ENCODE measurements at regions not wholly inside any gene's neighbourhood (a gene's known extent, or its start where the extent isn't known, plus 50 kb on each side); places are given as distances from the start of the nearest gene placed in this dataset.

DNA sequence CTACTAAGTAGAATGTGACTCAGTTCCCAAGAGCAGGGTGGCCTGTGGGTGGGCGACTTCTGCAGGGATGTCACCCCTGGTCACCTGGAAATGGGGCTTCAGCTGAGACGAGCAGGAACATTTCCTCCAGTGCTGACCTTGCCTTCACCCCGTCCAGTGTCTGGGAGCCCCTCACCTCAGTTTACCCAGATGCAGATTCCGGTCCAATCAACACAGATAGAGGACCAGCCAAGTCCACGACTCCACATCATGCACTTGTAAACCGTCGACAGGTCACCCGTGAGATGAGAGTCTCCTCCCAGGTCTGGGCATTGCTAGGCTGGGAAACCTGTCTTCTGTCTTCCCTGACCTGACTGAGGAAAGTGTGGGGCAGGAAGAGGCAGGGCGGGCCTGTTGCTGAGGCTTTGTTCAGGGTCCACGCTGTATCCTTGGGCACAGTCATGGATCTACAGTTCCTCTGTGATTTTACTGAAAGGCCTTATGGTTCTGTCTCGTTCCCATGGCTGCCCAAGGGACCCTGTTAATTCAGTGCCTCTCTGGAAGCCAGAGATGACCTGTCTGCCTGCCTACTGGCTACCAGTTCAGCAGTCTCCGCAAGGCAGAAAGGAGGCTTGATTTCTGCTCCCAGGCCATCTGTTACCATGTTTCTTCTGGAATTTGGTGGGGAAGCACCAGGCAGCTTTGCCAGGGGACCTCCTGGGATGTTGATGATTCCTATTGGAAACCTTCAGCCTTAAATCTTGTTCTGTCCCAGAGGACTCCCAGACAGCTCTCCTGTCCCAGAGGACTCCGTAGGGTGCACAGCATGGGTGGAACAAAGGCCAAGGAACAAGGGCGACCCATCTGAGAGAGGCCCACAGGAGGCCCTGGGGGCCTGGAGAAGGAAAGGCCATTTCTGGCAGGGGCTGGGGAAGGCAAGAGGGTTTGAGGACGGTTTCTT is 288.5 kb upstream of the RTL1 start:
- no peak for TF ChIP-seq PAX5 (IDR thresholded peaks at IDR 0.05; ENCODE audit: insufficient read depth, low read length, severe bottlenecking)
- no peak for TF ChIP-seq POLR2AphosphoS5 (IDR thresholded peaks at IDR 0.05; ENCODE audit: low read depth, low read length)
- TF ChIP-seq POLR2A (IDR thresholded peaks at IDR 0.05; ENCODE audit: low read depth, low read length) = no peak
- TF ChIP-seq TAF1 (IDR thresholded peaks at IDR 0.05; ENCODE audit: low read depth, low read length) = no peak
- DNase-seq (ENCODE audit: insufficient read length, low spot score) (no peak), FAIRE-seq (no peak)

DNA sequence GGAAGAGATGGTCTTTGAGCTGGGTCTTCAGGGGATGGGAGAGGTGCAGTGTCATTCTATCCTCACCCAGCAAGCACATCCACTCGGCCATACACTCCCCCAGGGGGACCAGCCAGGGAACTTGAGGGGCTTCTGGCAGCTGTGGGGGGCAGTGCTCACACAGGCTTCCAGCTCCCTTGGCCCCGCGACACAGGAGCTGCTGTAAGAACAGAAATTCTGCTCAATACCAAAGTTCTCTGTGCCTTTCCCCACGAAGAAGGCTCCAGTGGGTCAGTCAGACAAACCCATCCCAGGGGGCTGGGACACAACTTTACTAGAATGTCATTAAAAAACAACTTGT is 289.1 kb upstream of the RTL1 start:
- no peak for DNase-seq (ENCODE audit: insufficient read length, low spot score)
- no peak for TF ChIP-seq POU2F2 (IDR thresholded peaks at IDR 0.05; ENCODE audit: low read depth, low read length)
- TF ChIP-seq POLR2AphosphoS5 (IDR thresholded peaks at IDR 0.05; ENCODE audit: low read depth, low read length) = no peak
- TF ChIP-seq PAX5 (IDR thresholded peaks at IDR 0.05; ENCODE audit: insufficient read depth, low read length, severe bottlenecking) = no peak
- no peak for TF ChIP-seq POLR2A (IDR thresholded peaks at IDR 0.05; ENCODE audit: low read depth, low read length)
- TF ChIP-seq TAF1 (IDR thresholded peaks at IDR 0.05; ENCODE audit: low read depth, low read length) = no peak
- TF ChIP-seq SPI1 (IDR thresholded peaks at IDR 0.05; ENCODE audit: low read depth, low read length) = no peak
- FAIRE-seq = no peak

DNA sequence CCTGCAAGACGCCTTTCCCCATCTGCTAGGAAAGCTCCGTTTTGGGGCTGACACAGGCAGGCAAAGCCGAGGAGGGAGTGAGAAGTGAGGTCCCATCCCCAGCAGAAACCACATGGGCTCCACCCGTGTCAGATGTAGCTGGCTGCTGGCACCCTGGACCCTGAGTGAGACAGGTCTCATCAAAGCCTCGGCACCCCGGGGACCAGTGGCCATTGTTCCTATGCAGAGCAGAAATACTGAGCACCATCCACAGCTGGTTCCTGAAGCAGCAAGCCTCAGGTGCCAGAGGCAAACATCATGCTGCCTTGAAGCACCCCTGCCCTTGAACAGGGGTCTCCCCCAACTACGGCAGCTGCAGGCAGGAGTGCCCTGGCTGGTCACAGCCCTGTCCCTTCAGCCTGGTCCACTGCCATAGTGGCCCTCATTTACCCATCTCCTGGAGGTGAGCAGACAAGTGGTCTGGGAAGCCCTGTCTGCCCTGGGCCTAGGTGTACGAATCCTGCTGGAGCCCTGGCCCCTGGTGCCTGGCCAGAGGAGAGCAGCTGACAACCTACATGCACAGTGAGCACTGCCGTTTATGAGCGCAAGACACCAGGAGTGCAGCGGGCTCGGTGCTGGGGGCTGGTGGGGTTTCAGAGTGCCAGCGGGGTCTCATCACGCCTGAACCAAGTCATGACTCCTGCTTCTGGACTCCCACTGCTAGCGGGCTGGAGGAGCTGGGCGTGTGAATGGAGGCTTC is 289.8 kb upstream of the RTL1 start:
- FAIRE-seq (no peak), DNase-seq (ENCODE audit: insufficient read length, low spot score) (no peak)
- TF ChIP-seq POLR2AphosphoS5 (IDR thresholded peaks at IDR 0.05; ENCODE audit: low read depth, low read length) = no peak
- TF ChIP-seq POU2F2 (IDR thresholded peaks at IDR 0.05; ENCODE audit: low read depth, low read length) = no peak
- TF ChIP-seq PAX5 (IDR thresholded peaks at IDR 0.05; ENCODE audit: insufficient read depth, low read length, severe bottlenecking) = no peak
- TF ChIP-seq TAF1 (IDR thresholded peaks at IDR 0.05; ENCODE audit: low read depth, low read length) = no peak
- TF ChIP-seq SPI1 (IDR thresholded peaks at IDR 0.05; ENCODE audit: low read depth, low read length) = no peak
- TF ChIP-seq POLR2A (IDR thresholded peaks at IDR 0.05; ENCODE audit: low read depth, low read length) = no peak

DNA sequence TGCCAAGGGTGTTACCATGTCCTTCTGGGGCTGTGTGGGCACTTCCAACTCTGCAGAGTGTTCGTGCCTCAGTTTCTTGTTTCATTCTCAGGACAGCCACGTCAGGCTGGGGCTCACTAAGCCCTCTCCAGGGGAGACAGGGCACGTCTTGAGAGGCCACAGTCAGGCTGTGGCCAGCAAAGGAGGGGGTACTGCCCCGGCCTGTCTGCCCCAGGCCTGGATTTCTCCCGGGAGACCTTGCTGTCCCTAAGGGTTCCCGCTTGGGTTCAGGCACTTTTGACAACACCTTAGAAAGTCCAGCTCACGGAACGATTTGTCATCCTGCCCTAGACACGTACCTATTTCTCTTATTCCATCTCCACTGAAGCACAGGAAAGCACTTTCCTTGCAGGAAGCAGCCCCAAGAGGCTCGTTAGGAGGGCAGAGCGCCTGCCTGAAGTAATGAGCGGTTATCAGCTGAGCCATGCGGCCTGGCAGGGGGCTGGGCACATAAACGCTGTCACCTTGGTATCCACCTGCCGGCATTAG is 290.4 kb upstream of the RTL1 start:
- FAIRE-seq (no peak), DNase-seq (ENCODE audit: insufficient read length, low spot score) (no peak)
- TF ChIP-seq POLR2AphosphoS5 (IDR thresholded peaks at IDR 0.05; ENCODE audit: low read depth, low read length) (no peak), PAX5 (IDR thresholded peaks at IDR 0.05; ENCODE audit: insufficient read depth, low read length, severe bottlenecking) (no peak), SPI1 (IDR thresholded peaks at IDR 0.05; ENCODE audit: low read depth, low read length) (no peak), POU2F2 (IDR thresholded peaks at IDR 0.05; ENCODE audit: low read depth, low read length) (no peak), POLR2A (IDR thresholded peaks at IDR 0.05; ENCODE audit: low read depth, low read length) (no peak), TAF1 (IDR thresholded peaks at IDR 0.05; ENCODE audit: low read depth, low read length) (no peak)

DNA sequence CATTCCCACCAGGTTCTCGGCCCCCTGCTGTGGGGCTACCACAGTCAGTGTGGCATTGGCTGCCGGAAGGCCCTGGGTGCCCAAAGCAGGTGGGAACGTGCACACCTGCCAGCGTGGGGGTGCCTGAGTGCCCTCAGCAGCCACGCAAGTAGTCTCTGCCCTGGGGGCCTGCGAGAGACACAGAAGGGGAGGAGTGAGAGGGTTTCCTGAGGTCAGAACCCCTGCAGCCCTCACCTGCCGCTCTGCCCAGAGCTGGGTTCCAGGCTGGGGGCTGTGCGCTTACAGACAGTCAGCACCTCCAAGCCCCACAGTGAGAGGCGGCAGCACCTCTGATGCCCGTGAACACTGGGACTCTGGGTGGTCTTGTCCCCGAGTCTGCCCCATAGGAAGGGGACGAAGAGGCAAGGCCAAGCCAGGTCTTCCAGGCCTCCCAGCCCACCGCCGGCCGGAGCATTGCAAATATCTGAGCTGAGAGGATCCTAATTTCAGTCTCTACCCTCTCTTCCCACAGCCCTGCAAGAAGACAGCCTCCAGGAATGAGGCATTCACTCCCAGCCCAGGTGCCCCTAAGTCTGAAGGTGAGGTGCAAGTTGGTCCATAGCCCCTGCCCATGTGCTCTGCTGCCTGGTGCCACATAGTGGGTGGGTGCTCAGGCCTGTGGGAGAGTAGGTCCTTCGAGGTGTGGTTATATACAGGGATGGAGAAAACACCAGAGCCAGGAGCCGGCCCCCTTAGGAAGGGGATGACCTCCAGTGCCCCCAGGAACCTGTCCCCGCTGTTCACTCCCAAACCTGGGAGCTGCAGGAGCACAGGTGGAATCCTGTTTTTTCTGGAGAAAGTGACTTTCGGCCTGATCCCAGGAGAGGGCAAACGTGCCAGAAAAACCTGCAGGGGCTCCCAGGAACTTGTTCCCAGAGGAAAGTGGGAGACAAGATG is 291.1 kb upstream of the RTL1 start:
- DNase-seq (ENCODE audit: insufficient read length, low spot score) (no peak), FAIRE-seq (no peak)
- no peak for TF ChIP-seq PAX5 (IDR thresholded peaks at IDR 0.05; ENCODE audit: insufficient read depth, low read length, severe bottlenecking)
- TF ChIP-seq SPI1 (IDR thresholded peaks at IDR 0.05; ENCODE audit: low read depth, low read length) = no peak
- TF ChIP-seq POLR2A (IDR thresholded peaks at IDR 0.05; ENCODE audit: low read depth, low read length) = no peak
- TF ChIP-seq POLR2AphosphoS5 (IDR thresholded peaks at IDR 0.05; ENCODE audit: low read depth, low read length) = no peak
- TF ChIP-seq POU2F2 (IDR thresholded peaks at IDR 0.05; ENCODE audit: low read depth, low read length) = no peak
- no peak for TF ChIP-seq TAF1 (IDR thresholded peaks at IDR 0.05; ENCODE audit: low read depth, low read length)

DNA sequence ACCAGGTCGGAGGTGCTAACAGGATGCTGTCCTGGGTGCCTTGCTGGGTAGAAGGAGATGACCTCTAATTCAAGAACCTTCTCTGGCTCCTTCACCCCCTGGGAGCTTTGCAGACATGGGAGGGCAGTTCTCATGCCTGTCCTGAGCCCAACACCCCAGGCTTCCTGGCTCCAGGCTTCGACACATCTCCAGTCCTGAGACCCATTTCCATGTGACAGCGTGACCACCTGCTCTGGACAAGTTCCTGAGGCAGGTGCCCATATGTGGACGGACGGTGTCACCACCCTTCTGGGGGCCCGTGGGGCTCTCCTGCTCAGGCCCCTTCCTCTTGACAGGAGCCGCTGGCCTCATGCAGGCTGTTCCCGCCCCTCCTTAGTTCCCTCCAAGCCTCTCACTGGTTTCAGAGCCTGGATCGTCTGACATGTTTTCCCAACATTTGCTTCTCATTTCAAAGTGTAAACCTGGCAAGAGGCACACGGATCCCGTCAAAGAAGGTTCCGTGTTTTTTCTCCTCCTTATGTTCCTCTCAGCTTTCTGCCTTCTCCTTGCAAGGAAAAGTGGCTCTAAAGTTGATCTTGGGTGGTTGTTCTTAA is 291.9 kb upstream of the RTL1 start:
- FAIRE-seq = no peak

DNA sequence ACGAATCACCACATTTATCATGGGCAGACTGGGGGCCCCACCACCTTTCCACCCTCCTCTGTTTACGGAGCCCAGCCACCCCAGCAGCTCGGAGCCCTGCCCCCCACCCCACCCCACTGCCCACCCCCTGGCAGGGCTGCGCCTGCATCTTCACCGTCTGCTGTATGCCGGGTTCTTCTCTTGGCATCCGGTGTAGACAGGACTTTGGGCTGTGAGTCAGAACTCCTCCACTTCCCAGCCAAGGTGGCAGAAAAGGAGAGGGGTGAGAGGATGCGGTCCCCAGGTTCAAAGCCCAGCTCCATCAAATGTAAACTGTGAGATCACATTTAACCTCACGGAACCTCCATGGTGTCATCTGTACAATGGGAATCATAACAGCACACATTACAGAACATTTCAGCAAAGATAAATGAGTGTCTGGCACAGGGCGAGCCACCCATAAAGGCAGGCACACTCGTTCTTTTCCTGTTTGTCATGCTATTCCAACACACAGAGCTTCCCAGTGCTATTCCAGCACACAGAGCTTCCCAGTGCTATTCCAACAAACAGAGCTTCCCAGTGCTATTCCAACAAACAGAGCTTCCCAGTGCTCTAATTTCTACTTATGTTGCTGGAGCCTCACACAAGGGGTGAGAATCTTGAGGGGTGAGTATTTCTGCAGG is 292.7 kb upstream of the RTL1 start:
- no peak for FAIRE-seq
- TF ChIP-seq POLR2AphosphoS5 (IDR thresholded peaks at IDR 0.05; ENCODE audit: low read depth, low read length) (no peak), POLR2A (IDR thresholded peaks at IDR 0.05; ENCODE audit: low read depth, low read length) (no peak), SPI1 (IDR thresholded peaks at IDR 0.05; ENCODE audit: low read depth, low read length) (no peak)
- DNase-seq (ENCODE audit: insufficient read length, low spot score) = no peak

More for the DNA sequence above, 291.9 kb upstream of the RTL1 start:
- TF ChIP-seq POLR2A (IDR thresholded peaks at IDR 0.05; ENCODE audit: low read depth, low read length) (no peak), SPI1 (IDR thresholded peaks at IDR 0.05; ENCODE audit: low read depth, low read length) (no peak), POU2F2 (IDR thresholded peaks at IDR 0.05; ENCODE audit: low read depth, low read length) (no peak), POLR2AphosphoS5 (IDR thresholded peaks at IDR 0.05; ENCODE audit: low read depth, low read length) (no peak), PAX5 (IDR thresholded peaks at IDR 0.05; ENCODE audit: insufficient read depth, low read length, severe bottlenecking) (no peak), TAF1 (IDR thresholded peaks at IDR 0.05; ENCODE audit: low read depth, low read length) (no peak)
- no peak for DNase-seq (ENCODE audit: insufficient read length, low spot score)
